ENCODE measurements at regions not wholly inside any gene's neighbourhood (a gene's known extent, or its start where the extent isn't known, plus 50 kb on each side); places are given as distances from the start of the nearest gene placed in this dataset.

DNA sequence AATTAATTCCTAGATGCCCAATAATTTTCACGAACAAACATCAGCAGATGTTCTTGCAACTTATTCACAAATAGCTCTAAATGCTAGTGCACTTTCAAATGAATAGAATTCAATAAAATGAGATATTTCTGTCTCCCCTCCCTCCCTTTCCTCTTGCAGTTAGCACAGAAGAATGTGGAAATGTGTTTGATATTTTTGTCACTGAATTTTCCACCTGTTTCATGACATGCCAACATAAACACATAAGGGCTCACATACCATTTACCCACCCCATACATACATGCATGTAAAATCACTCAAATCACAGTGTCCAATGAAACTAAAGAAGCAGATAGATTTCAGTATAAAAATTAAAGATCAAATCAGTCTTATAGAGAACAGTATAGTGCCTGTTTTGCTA, 746.9 kb upstream of the MARCKS start:
- no peaks in the 10 kb centered on the region for H3K9me3 ChIP-seq (ENCODE audit: control insufficient read depth, low read length)
- no peak overlapping the region for H3K4me2 ChIP-seq (ENCODE audit: low read length)
- no peak overlapping the region for H3K4me3 ChIP-seq (ENCODE audit: low read depth, low read length)
- H3K4me1 ChIP-seq: no peaks in the 10 kb centered on the region
- no peaks in the 10 kb centered on the region for H3K27me3 ChIP-seq (ENCODE audit: control insufficient read depth, insufficient read depth, low read length)
- no peak overlapping the region for H3K27ac ChIP-seq
- H3K9ac ChIP-seq: no peak overlapping the region
- TF ChIP-seq CTCF (IDR thresholded peaks at IDR 0.05): no peak
- H2AFZ ChIP-seq: no peak overlapping the region
- no peaks in the 10 kb centered on the region for H3K36me3 ChIP-seq (ENCODE audit: control insufficient read depth, insufficient read depth, low read length)
- no peaks in the 10 kb centered on the region for H3K79me2 ChIP-seq

DNA sequence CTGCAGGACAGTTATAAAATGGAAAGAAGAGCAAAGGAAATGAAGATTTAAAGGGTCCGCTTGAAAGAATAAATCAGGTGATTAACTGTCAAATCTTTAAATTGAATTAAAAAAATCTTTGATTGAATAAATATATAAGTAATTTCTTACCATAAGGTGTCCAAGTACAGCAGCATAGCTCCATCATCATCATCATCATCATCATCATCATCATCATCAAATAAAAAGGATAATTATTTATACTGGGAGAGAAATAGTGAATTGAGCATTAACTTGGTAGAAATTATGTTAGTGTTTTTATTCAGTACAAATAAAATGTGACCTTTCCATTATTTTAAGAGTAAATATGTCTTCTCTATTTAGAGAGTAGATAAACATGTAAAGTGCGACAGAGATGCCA, 745.6 kb upstream of the MARCKS start:
- TF ChIP-seq CTCF (IDR thresholded peaks at IDR 0.05): no peak
- no peak overlapping the region for H3K4me3 ChIP-seq (ENCODE audit: low read depth, low read length)
- no peak overlapping the region for H3K27ac ChIP-seq
- H3K4me2 ChIP-seq (ENCODE audit: low read length): no peak overlapping the region
- no peaks in the 10 kb centered on the region for H3K27me3 ChIP-seq (ENCODE audit: control insufficient read depth, insufficient read depth, low read length)
- no peaks in the 10 kb centered on the region for H3K79me2 ChIP-seq
- no peaks in the 10 kb centered on the region for H3K9me3 ChIP-seq (ENCODE audit: control insufficient read depth, low read length)
- no peaks in the 10 kb centered on the region for H3K4me1 ChIP-seq
- no peaks in the 10 kb centered on the region for H3K36me3 ChIP-seq (ENCODE audit: control insufficient read depth, insufficient read depth, low read length)
- H3K9ac ChIP-seq: no peak overlapping the region
- H2AFZ ChIP-seq: no peak overlapping the region

DNA sequence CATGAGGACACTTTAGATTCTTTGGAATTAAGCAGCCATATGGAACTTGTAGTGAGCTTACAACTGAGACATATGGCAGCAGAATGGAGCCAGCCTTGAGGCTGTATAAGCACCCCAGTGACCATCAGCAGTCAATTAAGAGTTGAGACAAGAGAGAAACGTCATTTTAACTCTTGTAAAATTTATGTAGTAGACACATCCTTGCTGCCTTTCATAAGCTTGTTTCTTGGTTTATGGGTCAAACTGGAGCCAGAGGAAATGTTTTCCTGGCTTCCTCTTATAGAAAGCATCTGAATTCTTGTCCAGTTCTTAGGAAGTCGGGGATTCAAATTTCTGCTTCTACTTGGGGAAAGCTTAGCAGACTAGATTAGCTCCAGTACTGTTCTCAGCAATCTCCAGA, 745.1 kb upstream of the MARCKS start:
- Histone ChIP-seq H3K36me3 (ENCODE audit: control insufficient read depth, insufficient read depth, low read length) (no peaks in the 10 kb centered on the region), H3K4me2 (ENCODE audit: low read length) (no peak overlapping the region), H3K79me2 (no peaks in the 10 kb centered on the region), H3K27me3 (ENCODE audit: control insufficient read depth, insufficient read depth, low read length) (no peaks in the 10 kb centered on the region), H3K9ac (no peak overlapping the region), H3K9me3 (ENCODE audit: control insufficient read depth, low read length) (no peaks in the 10 kb centered on the region), H2AFZ (no peak overlapping the region), H3K4me3 (ENCODE audit: low read depth, low read length) (no peak overlapping the region), H3K27ac (no peak overlapping the region), H3K4me1 (no peaks in the 10 kb centered on the region)
- TF ChIP-seq CTCF (IDR thresholded peaks at IDR 0.05): no peak

DNA sequence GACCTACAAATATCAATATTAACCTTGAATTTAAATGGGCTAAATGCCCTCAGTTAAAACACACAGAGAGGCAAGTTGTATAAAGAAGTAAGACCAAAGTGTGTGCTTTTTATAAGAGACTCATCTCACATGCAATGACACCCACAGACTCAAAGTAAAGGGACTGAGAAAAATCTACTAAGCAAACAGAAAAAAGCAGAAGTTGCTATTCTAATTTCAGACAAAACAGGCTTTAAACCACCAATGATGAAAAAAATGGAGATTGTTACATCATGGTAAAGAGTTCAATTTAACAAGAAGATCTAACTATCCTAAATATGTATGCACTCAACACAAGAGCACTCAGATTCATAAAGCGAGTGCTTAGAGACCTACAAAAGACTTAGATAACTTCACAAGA, 741.9 kb upstream of the MARCKS start:
- no peaks in the 10 kb centered on the region for H3K36me3 ChIP-seq (ENCODE audit: control insufficient read depth, insufficient read depth, low read length)
- no peak overlapping the region for H3K9ac ChIP-seq
- no peaks in the 10 kb centered on the region for H3K27me3 ChIP-seq (ENCODE audit: control insufficient read depth, insufficient read depth, low read length)
- no peak overlapping the region for H3K4me2 ChIP-seq (ENCODE audit: low read length)
- H3K4me1 ChIP-seq: no peaks in the 10 kb centered on the region
- H3K79me2 ChIP-seq: no peaks in the 10 kb centered on the region
- no peak for TF ChIP-seq CTCF (IDR thresholded peaks at IDR 0.05)
- H3K9me3 ChIP-seq (ENCODE audit: control insufficient read depth, low read length): no peaks in the 10 kb centered on the region
- no peak overlapping the region for H3K27ac ChIP-seq
- H3K4me3 ChIP-seq (ENCODE audit: low read depth, low read length): no peak overlapping the region
- H2AFZ ChIP-seq: no peak overlapping the region

- Histone ChIP-seq H3K79me2 (no peaks in the 10 kb centered on the region), H3K4me2 (ENCODE audit: low read length) (no peak overlapping the region), H3K9ac (no peak overlapping the region), H3K4me1 (no peaks in the 10 kb centered on the region), H3K9me3 (ENCODE audit: control insufficient read depth, low read length) (no peaks in the 10 kb centered on the region), H2AFZ (no peak overlapping the region), H3K36me3 (ENCODE audit: control insufficient read depth, insufficient read depth, low read length) (no peaks in the 10 kb centered on the region), H3K27me3 (ENCODE audit: control insufficient read depth, insufficient read depth, low read length) (no peaks in the 10 kb centered on the region), H3K27ac (no peak overlapping the region), H3K4me3 (ENCODE audit: low read depth, low read length) (no peak overlapping the region)
- no peak for TF ChIP-seq CTCF (IDR thresholded peaks at IDR 0.05)
Measured at GRCh38 chr6:113120224-113120581, 736.9 kb upstream of the MARCKS start.
